ENCODE measurements at regions not wholly inside any gene's neighbourhood (a gene's known extent, or its start where the extent isn't known, plus 50 kb on each side); places are given as distances from the start of the nearest gene placed in this dataset.

DNA sequence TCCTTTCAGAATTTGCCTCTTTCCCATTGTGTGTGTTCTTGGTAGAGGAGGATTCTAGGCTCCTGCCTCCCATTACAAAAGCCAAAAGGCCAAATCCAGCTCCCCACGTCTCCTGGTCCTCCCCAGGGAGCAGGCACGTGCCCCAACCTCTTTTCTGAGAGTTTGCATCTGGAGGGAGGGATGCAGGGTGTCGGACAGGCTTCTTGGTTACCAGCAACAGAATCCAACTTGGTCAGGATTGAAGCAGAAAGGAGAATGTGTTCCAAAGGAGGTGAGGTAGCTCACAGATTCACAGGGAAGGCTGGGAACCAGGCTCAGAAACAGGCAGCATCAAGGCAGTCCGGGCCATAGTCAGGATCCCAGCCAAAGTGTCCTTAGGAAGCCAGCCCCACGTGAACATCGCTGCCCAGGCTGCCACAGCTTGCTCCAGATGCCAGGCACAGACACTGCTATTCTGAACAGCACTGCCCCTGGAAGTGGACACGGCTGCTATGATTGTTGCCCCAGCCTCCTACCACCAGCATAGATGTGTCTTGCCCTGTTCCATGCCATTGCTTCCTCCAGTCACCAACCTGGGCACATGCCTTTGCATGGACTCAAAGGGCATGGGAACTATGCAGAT lies 264.2 kb upstream of the ZMIZ1 start:
- H3K27ac ChIP-seq = no peak overlapping the region

DNA sequence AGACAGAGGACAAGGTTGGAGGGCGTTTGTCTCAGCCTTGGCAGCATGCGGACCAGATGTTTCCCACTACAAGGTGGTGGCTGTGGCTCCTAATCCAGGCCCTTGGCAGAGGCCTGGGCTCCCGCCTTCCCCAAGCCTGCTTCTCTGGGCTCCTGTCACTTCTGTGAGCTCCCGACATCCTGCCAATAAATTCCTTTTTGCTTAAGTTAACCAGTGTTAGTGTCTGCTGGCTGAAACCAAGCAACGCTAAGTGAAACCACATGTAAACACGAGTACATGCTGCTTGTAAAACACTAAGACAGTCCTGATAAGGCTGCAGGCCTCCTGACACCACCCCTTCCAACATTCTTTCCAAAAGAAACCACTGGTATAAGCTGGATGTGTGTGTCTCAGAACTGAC lies 263.6 kb upstream of the ZMIZ1 start:
- TF ChIP-seq, protein P1, sequence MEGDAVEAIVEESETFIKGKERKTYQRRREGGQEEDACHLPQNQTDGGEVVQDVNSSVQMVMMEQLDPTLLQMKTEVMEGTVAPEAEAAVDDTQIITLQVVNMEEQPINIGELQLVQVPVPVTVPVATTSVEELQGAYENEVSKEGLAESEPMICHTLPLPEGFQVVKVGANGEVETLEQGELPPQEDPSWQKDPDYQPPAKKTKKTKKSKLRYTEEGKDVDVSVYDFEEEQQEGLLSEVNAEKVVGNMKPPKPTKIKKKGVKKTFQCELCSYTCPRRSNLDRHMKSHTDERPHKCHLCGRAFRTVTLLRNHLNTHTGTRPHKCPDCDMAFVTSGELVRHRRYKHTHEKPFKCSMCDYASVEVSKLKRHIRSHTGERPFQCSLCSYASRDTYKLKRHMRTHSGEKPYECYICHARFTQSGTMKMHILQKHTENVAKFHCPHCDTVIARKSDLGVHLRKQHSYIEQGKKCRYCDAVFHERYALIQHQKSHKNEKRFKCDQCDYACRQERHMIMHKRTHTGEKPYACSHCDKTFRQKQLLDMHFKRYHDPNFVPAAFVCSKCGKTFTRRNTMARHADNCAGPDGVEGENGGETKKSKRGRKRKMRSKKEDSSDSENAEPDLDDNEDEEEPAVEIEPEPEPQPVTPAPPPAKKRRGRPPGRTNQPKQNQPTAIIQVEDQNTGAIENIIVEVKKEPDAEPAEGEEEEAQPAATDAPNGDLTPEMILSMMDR (IDR thresholded peaks at IDR 0.05) = no peak
- no peak for TF ChIP-seq ZFX (IDR thresholded peaks at IDR 0.05; ENCODE audit: borderline replicate concordance)
- no peak overlapping the region for H3K27ac ChIP-seq

More for the DNA sequence above, 264.2 kb upstream of the ZMIZ1 start:
- TF ChIP-seq ZFX (IDR thresholded peaks at IDR 0.05; ENCODE audit: borderline replicate concordance) = no peak
- TF ChIP-seq, protein P1 (IDR thresholded peaks at IDR 0.05) = no peak

DNA sequence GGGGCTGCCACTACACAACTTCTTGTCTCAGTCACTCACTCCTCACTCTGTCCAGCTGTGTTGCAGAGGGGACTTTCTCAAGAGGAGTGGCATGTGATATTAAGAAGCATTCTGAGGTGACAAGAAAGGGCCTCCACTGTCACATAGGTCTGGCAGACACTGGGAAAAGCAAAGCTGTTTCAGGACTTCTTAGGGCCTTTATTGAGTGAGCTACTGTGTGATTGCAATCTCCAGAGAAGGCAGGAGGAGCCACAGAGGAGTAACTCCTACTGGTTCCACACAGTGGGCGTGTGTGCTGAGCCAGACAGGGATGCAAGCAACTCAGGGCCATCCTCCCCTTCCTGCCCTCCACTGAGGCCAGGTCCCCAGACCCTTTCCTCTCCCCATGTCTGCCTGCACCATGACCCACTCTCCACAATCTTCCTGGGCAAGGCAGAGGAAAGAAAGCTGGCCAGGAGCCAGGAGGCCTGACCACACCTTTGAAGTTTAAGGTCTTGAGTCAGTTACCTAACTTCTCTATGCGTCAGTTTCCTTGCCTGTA lies 262.0 kb upstream of the ZMIZ1 start:
- no peak overlapping the region for H3K27ac ChIP-seq
- TF ChIP-seq, protein P1 (IDR thresholded peaks at IDR 0.05) = no peak
- no peak for TF ChIP-seq ZFX (IDR thresholded peaks at IDR 0.05; ENCODE audit: borderline replicate concordance)

DNA sequence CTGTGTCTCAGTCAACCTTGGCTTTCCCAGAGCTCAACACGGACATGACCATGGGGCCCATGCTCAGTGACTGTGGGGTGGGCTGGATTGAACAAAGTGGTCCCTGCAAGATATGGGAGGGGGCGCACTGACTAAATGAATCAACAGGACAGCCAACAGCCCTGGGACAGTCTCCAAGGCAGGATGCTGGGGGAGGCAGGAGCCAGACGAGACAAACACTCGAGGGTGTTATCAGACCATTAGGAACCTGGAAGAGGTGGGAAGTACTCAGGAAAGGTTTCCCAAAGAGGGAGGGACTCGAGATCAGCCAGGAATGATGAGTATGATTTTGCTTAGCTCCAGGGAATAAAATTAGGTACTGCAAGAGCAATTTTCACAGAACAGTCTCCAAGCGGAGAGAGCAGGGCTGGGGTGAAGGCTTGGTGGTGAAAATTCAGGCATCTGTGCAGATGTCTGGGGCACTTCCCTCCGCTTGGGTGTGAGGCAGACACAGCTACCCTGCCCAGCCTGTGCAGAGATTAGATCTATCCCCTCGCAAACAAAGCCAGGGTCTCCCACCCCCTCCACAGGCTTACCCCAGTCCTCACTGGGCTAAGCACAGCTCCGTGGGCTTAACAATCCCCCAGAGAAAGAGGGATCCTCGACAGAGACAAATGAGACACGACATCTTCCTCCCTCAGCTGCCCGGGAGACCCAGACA lies 261.1 kb upstream of the ZMIZ1 start:
- no peak overlapping the region for H3K27ac ChIP-seq
- TF ChIP-seq ZFX (IDR thresholded peaks at IDR 0.05; ENCODE audit: borderline replicate concordance) = no peak
- TF ChIP-seq, protein P1 (IDR thresholded peaks at IDR 0.05) = no peak

DNA sequence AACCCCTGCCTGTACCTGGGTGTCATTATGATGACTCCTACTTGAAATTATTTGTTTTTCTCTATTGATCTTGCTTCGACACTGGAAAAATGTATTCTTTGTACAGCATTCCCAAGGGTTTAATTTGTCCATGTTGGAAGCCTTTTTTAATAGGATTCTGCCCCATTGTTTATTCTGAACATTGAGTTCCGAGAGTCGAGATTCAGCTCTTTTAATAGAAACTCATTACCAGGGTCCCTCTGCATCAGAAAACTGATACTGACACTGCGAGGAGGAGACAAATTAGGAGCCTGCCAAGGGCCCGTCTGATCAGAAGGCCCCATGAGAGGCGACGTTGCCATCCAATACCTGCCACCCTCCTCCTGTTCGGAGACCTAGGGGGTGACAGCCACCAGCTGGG lies 260.5 kb upstream of the ZMIZ1 start:
- H3K27ac ChIP-seq = no peak overlapping the region
- TF ChIP-seq, protein P1 (IDR thresholded peaks at IDR 0.05) = no peak
- TF ChIP-seq ZFX (IDR thresholded peaks at IDR 0.05; ENCODE audit: borderline replicate concordance) = no peak

DNA sequence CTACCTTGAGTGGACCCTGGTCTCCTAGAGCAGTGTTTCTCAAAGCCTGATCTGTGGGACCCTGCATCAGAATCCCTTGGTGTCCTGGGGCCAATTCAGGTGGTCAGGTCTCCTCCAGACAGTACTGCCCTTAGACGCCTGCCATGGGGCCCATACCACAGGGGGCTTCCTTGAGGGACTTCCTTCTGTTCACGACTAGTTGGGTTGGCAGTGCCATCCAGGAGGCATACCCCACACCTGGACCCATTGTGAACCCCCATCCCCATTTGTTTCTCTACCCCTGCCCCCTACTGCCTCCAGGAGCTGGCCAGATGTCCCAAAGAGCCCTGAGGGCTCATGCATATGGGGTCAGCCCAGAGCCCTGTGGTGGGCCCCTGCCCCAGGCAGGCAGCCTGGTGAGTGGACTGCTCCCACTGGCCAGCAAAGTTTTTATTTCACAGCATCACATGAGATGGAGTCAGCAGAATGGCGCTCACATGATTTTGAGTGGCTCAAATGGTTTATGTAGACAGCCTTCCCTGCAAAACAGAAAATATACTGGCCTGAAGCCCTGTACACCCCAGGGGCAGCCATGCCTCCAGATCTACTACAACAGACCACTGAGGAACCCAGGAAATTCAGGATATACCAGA lies 259.9 kb upstream of the ZMIZ1 start:
- TF ChIP-seq, protein P1 (IDR thresholded peaks at IDR 0.05) = no peak
- no peak for TF ChIP-seq ZFX (IDR thresholded peaks at IDR 0.05; ENCODE audit: borderline replicate concordance)
- H3K27ac ChIP-seq = no peak overlapping the region

DNA sequence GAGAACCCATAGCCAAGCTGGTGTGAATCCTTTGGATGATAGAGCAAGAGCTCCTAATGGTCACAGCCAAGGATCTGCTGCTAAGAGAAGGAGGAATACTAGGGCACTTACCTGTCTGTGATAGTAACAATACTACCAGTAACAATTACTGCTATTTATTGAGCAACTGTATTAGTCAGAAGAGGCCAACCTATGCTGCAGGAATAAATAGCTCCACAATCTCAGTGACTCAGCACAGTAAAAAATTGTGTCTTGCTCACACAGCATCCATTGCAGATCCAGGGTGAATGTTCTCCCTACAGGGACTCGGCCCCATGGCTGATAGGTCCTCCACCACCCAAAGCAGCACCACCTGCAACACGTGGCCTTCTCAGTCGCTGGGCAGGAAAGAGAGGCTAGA lies 257.6 kb upstream of the ZMIZ1 start:
- no peak for TF ChIP-seq ZFX (IDR thresholded peaks at IDR 0.05; ENCODE audit: borderline replicate concordance)
- TF ChIP-seq, protein P1 (IDR thresholded peaks at IDR 0.05) = no peak

More for the DNA sequence above, 257.6 kb upstream of the ZMIZ1 start:
- no peak overlapping the region for H3K27ac ChIP-seq

Data from 22Rv1 (cell line).